ENCODE measurements at regions not wholly inside any gene's neighbourhood (a gene's known extent, or its start where the extent isn't known, plus 50 kb on each side); places are given as distances from the start of the nearest gene placed in this dataset.

DNA sequence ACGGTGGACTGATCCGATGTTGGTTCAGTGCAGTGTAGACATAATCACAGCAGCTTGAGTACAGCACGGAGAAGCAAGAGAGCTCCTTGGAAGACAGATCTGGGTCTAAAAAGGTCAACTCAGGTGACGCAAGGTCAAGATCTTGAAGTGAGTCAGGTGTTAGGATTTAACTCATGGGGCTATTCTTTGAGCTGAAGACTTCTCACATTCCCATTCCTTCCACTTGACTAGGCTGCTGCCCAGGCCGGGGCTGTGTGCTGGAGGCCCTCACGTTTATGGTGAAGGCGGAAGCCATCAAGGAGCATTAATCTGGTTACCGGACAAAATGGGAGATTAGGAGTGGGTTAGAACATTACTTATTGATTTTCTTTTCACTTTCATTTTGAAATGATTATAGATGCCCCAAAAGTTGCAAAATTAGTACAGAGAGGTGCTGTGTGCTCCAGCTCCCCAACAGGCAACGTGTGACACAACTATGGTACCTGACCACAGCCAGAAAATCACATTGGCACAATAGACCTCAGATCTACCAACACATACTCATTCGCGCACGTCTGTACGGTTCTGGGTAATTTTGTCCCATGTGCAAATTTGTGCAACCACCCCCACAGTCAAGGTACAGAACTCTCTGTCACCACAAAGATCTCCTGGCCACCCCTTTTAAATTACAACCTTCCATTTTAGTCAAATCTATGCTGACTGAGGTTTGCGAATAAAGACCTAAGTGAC lies 77.6 kb upstream of the SEC11C start:
- Histone ChIP-seq H3F3A (ENCODE audit: insufficient read depth, low read length, poor library complexity, severe bottlenecking) (no peaks in the 10 kb centered on the region), H2AFZ (ENCODE audit: low read depth, low read length) (no peak overlapping the region), H3K79me2 (replicated peaks; ENCODE audit: insufficient read depth, low read length) (no peaks in the 10 kb centered on the region), H3K4me3 (ENCODE audit: low read length) (no peak overlapping the region), H3K9me2 (ENCODE audit: insufficient read depth, low read length) (no peaks in the 10 kb centered on the region), H3K27ac (ENCODE audit: low read length) (no peak overlapping the region), H3K36me3 (ENCODE audit: insufficient read depth, low read length) (no peaks in the 10 kb centered on the region), H3K9me3 (ENCODE audit: low read length) (no peaks in the 10 kb centered on the region), H3K27me3 (ENCODE audit: insufficient read depth, low read depth, low read length) (no peaks in the 10 kb centered on the region), H3K9ac (ENCODE audit: low read length) (no peak overlapping the region), H3K4me2 (ENCODE audit: low read length) (no peak overlapping the region), H4K20me1 (ENCODE audit: insufficient read depth) (no peaks in the 10 kb centered on the region)
- TF ChIP-seq EZH2 (IDR thresholded peaks at IDR 0.05; ENCODE audit: borderline replicate concordance, insufficient read depth, low read length, poor library complexity, severe bottlenecking) = no peak
- TF ChIP-seq TAF1 (IDR thresholded peaks at IDR 0.05; ENCODE audit: low read depth) = no peak
- TF ChIP-seq, protein P1, sequence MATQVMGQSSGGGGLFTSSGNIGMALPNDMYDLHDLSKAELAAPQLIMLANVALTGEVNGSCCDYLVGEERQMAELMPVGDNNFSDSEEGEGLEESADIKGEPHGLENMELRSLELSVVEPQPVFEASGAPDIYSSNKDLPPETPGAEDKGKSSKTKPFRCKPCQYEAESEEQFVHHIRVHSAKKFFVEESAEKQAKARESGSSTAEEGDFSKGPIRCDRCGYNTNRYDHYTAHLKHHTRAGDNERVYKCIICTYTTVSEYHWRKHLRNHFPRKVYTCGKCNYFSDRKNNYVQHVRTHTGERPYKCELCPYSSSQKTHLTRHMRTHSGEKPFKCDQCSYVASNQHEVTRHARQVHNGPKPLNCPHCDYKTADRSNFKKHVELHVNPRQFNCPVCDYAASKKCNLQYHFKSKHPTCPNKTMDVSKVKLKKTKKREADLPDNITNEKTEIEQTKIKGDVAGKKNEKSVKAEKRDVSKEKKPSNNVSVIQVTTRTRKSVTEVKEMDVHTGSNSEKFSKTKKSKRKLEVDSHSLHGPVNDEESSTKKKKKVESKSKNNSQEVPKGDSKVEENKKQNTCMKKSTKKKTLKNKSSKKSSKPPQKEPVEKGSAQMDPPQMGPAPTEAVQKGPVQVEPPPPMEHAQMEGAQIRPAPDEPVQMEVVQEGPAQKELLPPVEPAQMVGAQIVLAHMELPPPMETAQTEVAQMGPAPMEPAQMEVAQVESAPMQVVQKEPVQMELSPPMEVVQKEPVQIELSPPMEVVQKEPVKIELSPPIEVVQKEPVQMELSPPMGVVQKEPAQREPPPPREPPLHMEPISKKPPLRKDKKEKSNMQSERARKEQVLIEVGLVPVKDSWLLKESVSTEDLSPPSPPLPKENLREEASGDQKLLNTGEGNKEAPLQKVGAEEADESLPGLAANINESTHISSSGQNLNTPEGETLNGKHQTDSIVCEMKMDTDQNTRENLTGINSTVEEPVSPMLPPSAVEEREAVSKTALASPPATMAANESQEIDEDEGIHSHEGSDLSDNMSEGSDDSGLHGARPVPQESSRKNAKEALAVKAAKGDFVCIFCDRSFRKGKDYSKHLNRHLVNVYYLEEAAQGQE (IDR thresholded peaks at IDR 0.05; ENCODE audit: borderline replicate concordance) = no peak
- TF ChIP-seq EP300 (conservative IDR thresholded peaks at IDR 0.05; ENCODE audit: poor library complexity, severe bottlenecking) = no peak
- TF ChIP-seq, protein P2, sequence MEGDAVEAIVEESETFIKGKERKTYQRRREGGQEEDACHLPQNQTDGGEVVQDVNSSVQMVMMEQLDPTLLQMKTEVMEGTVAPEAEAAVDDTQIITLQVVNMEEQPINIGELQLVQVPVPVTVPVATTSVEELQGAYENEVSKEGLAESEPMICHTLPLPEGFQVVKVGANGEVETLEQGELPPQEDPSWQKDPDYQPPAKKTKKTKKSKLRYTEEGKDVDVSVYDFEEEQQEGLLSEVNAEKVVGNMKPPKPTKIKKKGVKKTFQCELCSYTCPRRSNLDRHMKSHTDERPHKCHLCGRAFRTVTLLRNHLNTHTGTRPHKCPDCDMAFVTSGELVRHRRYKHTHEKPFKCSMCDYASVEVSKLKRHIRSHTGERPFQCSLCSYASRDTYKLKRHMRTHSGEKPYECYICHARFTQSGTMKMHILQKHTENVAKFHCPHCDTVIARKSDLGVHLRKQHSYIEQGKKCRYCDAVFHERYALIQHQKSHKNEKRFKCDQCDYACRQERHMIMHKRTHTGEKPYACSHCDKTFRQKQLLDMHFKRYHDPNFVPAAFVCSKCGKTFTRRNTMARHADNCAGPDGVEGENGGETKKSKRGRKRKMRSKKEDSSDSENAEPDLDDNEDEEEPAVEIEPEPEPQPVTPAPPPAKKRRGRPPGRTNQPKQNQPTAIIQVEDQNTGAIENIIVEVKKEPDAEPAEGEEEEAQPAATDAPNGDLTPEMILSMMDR (IDR thresholded peaks at IDR 0.05; ENCODE audit: poor library complexity, severe bottlenecking) = no peak
- no peak for TF ChIP-seq POLR2AphosphoS5 (IDR thresholded peaks at IDR 0.05)
- no peak for TF ChIP-seq MXI1 (conservative IDR thresholded peaks at IDR 0.05; ENCODE audit: poor library complexity, severe bottlenecking)
- TF ChIP-seq RAD21 (conservative IDR thresholded peaks at IDR 0.05) = no peak
- no peak for TF ChIP-seq SMC3 (conservative IDR thresholded peaks at IDR 0.05; ENCODE audit: poor library complexity)

DNA sequence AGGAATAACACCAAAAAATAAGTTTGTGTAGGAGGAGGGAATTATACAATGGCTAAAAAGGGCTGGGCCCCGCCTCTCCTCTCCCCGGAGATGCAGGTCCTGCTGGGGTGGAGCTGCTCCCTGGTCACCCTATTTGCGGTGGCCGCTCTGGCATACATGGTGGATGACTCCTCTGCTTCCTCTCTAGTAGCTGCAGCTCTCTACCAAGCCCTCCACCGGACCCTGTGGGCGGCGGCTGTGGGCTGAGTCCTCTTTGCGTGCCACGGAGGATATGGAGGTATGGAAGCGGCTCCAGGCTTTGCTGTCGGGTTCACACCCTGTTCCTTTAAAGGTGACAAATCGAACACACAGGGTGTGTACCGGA lies 77.1 kb upstream of the SEC11C start:
- Histone ChIP-seq H2AFZ (ENCODE audit: low read depth, low read length) (no peak overlapping the region), H4K20me1 (ENCODE audit: insufficient read depth) (no peaks in the 10 kb centered on the region), H3K9ac (ENCODE audit: low read length) (no peak overlapping the region), H3K79me2 (replicated peaks; ENCODE audit: insufficient read depth, low read length) (no peaks in the 10 kb centered on the region), H3K27me3 (ENCODE audit: insufficient read depth, low read depth, low read length) (no peaks in the 10 kb centered on the region), H3K9me2 (ENCODE audit: insufficient read depth, low read length) (no peaks in the 10 kb centered on the region), H3K4me3 (ENCODE audit: low read length) (no peak overlapping the region), H3K36me3 (ENCODE audit: insufficient read depth, low read length) (no peaks in the 10 kb centered on the region), H3F3A (ENCODE audit: insufficient read depth, low read length, poor library complexity, severe bottlenecking) (no peaks in the 10 kb centered on the region), H3K9me3 (ENCODE audit: low read length) (no peaks in the 10 kb centered on the region), H3K4me2 (ENCODE audit: low read length) (no peak overlapping the region), H3K27ac (ENCODE audit: low read length) (no peak overlapping the region)
- TF ChIP-seq MXI1 (conservative IDR thresholded peaks at IDR 0.05; ENCODE audit: poor library complexity, severe bottlenecking) (no peak), EZH2 (IDR thresholded peaks at IDR 0.05; ENCODE audit: borderline replicate concordance, insufficient read depth, low read length, poor library complexity, severe bottlenecking) (no peak), EP300 (conservative IDR thresholded peaks at IDR 0.05; ENCODE audit: poor library complexity, severe bottlenecking) (no peak), RAD21 (conservative IDR thresholded peaks at IDR 0.05) (no peak), SMC3 (conservative IDR thresholded peaks at IDR 0.05; ENCODE audit: poor library complexity) (no peak), TAF1 (IDR thresholded peaks at IDR 0.05; ENCODE audit: low read depth) (no peak), POLR2AphosphoS5 (IDR thresholded peaks at IDR 0.05) (no peak)
- TF ChIP-seq, protein P1 (IDR thresholded peaks at IDR 0.05; ENCODE audit: borderline replicate concordance) = no peak
- TF ChIP-seq, protein P2 (IDR thresholded peaks at IDR 0.05; ENCODE audit: poor library complexity, severe bottlenecking) = no peak

All from neural cell (in vitro differentiated cells).